NOMO-1 treated with DMSO at 0.1 percent for 48 hours (cell line): ENCODE measurements at regions not wholly inside any gene's neighbourhood (a gene's known extent, or its start where the extent isn't known, plus 50 kb on each side); places are given as distances from the start of the nearest gene placed in this dataset.
"Not testable (repeated sequence)": the region's sequence is repeated elsewhere in the genome, so short reads cannot be mapped to it uniquely, and the experiment has no call there.

Experiments
- DNase-seq: peaks from one replicate; lab custom pipeline; 2025; ENCODE audit not compliant: unreplicated experiment; lab: John Stamatoyannopoulos, UW

DNA sequence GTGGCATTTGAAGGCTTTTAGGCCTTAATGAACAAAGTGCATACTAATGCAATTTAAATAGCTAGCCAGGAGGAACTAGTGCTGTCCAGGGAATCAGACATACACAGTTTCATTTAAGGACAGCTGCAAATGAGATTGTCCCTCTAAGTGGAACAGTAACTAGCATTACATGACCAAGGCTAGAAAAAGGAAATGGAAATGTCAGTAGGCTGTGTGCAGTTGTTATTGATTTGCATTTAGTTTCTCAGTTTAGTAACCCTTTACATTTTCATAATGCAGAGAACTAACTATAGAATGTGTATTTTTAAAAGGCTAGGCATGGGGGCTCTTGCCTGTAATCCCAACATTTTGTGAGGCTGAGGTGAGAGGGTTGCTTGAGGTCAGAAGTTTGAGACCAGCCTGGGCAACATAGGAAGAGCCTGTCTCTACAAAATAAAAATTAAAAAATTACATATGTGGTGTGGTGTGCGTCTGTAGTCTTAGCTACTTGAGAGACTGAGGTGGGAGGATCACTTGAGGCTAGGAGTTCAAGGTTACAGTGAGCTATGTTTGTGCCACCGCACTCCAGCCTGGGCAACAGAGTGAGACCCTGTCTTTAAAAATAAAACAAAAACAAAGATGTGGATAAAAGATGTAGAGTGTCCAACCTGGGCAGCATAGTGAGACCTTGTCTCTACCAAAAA lies 468.0 kb downstream of the UTRN start:
- no peak for DNase-seq

GRCh38 chr6:144756469-144756868 lies 471.3 kb downstream of the UTRN start:
- no peak for DNase-seq

GRCh38 chr6:144757299-144757698 lies 472.2 kb downstream of the UTRN start:
- no peak for DNase-seq

- no peak for DNase-seq
Measured at GRCh38 chr6:144757730-144758129, 472.6 kb downstream of the UTRN start.

- no peak for DNase-seq
Measured at GRCh38 chr6:144758602-144759001, 473.5 kb downstream of the UTRN start.

DNA sequence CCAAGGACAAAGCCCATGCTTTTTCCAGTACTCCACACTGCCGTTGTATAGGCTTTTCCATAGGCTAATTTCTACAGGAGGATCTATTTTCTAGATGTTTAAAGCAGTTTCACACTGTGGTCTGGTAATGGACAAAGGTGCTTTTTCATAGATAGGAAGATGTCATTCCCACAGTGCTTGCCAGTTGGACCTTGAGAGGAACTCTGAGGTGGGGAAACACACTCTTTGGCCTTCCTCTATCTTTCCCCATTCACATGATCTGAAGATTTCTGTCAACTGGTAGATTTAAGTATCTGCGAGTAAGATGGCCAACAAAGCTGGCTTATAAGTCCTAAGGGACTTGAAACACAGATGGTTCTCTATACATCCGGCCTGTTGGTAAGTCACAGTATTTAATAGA lies 477.3 kb downstream of the UTRN start:
- DNase-seq: no peak

DNA sequence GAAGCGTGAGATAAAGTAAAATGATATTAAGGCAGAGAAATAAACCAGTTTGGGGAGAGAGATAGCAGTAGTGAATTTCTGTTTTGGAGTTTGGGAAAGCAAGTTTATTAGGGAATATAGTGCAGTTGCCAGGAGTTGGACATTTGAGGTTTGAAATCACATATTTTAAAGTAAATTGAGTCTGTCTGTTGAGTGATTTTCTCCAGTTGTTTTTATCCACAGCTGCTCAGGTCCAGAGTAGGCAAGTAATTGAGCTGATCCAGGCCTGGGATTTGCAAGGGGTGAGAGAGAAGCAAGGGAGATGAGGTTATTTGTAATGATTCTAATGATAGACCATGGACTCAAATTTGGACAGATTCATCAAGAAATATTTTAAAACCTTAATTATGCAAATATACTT lies 481.9 kb downstream of the UTRN start:
- no peak for DNase-seq

DNA sequence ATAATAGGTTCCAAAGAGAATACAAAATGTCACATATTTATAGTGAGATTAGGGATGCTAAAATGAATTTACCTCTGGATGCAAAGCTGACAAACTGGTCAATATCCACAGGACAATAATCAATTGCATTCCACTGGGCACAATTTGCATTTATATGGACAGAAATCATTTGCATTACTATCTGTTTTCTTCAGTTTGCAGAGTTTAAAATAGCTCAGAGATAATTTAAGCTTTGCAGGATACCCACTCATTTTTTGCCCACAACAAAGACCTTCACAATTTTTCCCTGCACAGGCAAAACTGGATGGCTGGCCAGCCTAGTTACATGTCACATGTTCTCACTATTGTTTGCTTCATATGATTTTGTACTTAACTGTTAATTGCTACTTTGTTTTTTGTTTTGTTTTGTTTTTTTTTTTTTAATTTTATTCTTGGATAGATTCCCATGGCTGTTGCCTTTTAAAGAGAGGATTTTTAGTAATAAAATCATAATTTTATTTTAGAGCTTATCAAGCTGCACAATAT lies 483.5 kb downstream of the UTRN start:
- no peak for DNase-seq

GRCh38 chr6:144769142-144769541 lies 484.0 kb downstream of the UTRN start:
- DNase-seq: no peak

DNA sequence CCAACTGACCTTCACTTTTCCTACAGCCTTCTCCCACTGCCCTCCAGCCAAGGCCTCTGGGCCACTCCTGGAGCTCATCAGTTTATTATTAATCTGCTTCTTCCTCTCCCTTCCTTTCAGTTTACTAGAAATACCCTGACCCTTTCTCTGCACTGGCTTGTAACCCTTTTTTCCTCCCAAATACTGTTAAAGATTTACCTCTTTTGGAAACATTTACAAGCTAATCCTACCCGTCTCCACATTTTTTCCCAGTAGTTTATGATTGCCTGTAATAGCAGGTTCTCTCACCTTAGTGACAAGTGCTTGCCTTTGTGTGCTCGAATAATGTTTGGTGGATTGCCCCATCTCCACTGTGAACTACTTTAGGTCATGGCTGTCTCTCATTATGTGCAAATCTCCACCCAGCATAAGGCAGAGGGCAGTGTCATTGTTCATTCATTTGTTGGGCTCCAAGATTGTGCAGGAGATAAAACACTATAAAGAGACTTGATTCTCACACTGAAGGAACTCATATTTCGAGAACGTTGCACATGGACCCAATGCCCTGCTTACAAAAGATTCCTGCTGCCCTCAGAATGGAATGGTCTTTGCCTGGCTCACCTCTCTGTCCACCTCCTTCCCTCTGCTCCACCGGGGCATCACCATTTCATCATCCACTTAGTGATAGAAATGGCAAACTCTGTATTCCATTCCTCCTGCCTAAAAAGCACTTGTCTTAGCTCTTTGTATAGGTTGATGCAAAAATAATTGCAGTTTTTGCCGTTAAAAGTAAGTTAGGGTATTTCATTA lies 491.1 kb downstream of the UTRN start:
- no peak for DNase-seq

GRCh38 chr6:144777249-144777648 lies 492.1 kb downstream of the UTRN start:
- DNase-seq: no peak

- no peak for DNase-seq
Measured at GRCh38 chr6:144778056-144778455, 492.9 kb downstream of the UTRN start.

GRCh38 chr6:144778773-144779492 lies 493.8 kb downstream of the UTRN start:
- no peak for DNase-seq

DNA sequence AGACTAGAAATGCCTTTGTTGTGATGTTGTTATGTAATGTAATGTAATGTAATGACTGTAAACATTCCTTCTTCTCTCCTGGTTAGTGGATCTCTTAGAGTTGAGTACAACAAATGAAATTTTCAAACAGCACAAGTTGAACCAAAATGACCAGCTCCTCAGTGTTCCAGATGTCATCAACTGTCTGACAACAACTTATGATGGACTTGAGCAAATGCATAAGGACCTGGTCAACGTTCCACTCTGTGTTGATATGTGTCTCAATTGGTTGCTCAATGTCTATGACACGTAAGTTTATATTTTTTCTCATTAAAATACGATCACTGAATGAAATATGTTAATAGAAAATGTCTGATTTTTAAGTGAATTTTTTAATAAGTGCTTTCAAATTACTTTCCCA lies 496.7 kb downstream of the UTRN start:
- DNase-seq: no peak

GRCh38 chr6:144782634-144783033 lies 497.5 kb downstream of the UTRN start:
- DNase-seq: no peak

DNA sequence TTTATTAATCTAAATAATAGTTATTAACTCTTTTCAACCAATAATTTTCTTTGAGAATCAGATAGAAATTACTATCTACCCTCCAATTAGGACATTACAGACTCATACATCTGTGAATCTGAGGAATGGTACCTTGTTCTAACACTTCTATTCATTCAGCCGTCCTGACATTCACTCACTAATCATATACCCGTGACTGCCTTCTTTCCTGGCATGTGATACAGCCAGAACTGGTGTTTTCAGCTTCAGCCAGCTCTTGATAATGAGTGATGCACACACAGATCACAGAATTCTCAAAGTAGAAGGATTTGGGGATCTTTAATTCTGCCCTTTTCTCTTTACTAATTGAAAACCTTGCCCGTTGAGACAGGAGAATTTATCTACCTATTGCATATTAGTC lies 499.9 kb downstream of the UTRN start:
- DNase-seq: no peak

GRCh38 chr6:144786825-144787224 lies 501.7 kb downstream of the UTRN start:
- DNase-seq: no peak

DNA sequence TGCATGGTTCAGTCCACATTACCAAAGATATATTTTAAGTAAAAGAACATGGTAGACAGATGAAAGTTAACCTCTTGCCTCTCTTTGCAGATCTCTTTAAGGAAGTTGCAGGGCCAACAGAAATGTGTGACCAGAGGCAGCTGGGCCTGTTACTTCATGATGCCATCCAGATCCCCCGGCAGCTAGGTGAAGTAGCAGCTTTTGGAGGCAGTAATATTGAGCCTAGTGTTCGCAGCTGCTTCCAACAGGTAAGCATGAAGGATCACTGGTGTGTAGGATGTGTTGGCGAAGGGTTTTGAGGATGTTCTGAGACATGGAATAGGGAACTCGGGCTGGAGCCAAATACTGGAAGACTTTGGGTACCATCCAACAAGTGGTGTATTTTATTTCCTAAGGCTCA lies 508.6 kb downstream of the UTRN start:
- no peak for DNase-seq

DNA sequence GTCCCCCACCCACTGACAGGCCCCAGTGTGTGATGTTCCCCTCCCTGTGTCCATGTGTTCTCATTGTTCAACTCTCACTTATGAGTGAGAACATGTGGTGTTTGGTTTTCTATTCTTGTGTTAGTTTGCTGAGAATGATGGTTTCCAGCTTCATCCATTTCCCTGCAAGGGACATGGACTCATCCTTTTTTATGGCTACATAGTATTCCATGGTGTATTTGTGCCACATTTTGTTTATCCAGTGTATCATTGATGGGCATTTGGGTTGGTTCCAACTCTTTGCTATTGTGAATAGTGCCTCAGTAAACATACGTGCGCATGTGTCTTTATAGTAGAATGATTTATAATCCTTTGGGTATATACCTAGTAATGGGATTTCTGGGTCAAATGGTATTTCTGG lies 509.9 kb downstream of the UTRN start:
- DNase-seq: not testable (repeated sequence)

DNA sequence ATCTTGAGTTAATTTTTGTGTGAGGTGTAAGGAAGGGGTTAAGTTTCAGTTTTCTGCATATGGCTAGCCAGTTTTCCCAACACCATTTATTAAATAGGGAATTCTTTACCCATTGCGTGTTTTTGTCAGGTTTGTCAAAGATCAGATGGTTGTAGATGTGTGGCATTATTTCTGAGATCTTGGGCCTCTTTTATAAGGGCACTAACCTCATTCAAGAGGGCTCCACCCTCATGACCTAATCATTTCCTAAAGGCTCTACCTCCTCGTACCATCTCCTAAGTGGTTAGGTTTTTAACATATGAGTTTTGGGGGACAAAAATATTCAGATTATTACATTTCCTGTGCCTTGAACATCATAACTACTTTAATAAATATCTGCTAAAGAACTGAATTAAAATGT lies 510.9 kb downstream of the UTRN start:
- no peak for DNase-seq

- DNase-seq: no peak
Measured at GRCh38 chr6:144797881-144798589, 512.9 kb downstream of the UTRN start.
